ENCODE measurements at regions not wholly inside any gene's neighbourhood (a gene's known extent, or its start where the extent isn't known, plus 50 kb on each side); places are given as distances from the start of the nearest gene placed in this dataset.
"Not testable (repeated sequence)": the region's sequence is repeated elsewhere in the genome, so short reads cannot be mapped to it uniquely, and the experiment has no call there.

- no CpG with 5 or more reads among the region's 4 CpGs for WGBS, 10 experiments
- H3K4me3 ChIP-seq, result not testable (repeated sequence)
Observed at GRCh38 chr16:18135024-18135423, 201.5 kb downstream of the NPIPA8 start.

GRCh38 chr16:18131587-18131986 is 204.9 kb downstream of the NPIPA8 start:
- no CpG with 5 or more reads among the region's 6 CpGs for WGBS, 10 experiments
- H3K4me3 ChIP-seq; in situ Hi-C loops (cut with MboI; ENCODE audit: low pct_unique_long_range_greater_than_20kb in 2 of 9, low sequenced_read_pairs in 9 of 9, unreplicated experiment in 9 of 9); H3K27ac ChIP-seq; H3K4me1 ChIP-seq (replicated peaks in 1 of 2): not testable (repeated sequence)
- ATAC-seq (replicated peaks in 6 of 8), result peak; percentile 61 to 90 (median 85)

More at GRCh38 chr16:18135024-18135423, 201.5 kb downstream of the NPIPA8 start:
- H3K27ac ChIP-seq; in situ Hi-C loops (cut with MboI; ENCODE audit: low pct_unique_long_range_greater_than_20kb in 2 of 9, low sequenced_read_pairs in 9 of 9, unreplicated experiment in 9 of 9); H3K4me1 ChIP-seq (replicated peaks in 1 of 2): not testable (repeated sequence)
- ATAC-seq (replicated peaks in 6 of 8), result peak in 3 of 8 experiments; percentile 38 to 64 (median 46)

GRCh38 chr16:18130478-18131120 is 205.9 kb downstream of the NPIPA8 start:
- no CpG with 5 or more reads among the region's 8 CpGs for WGBS, 10 experiments
- H3K4me1 ChIP-seq (replicated peaks in 1 of 2); H3K27ac ChIP-seq; H3K4me3 ChIP-seq; in situ Hi-C loops (cut with MboI; ENCODE audit: low pct_unique_long_range_greater_than_20kb in 2 of 9, low sequenced_read_pairs in 9 of 9, unreplicated experiment in 9 of 9): not testable (repeated sequence)
- ATAC-seq (replicated peaks in 6 of 8), result peak in 1 of 8 experiments; percentile 36

GRCh38 chr16:18127033-18127432 is 209.5 kb downstream of the NPIPA8 start:
- H3K4me3 ChIP-seq; H3K27ac ChIP-seq; in situ Hi-C loops (cut with MboI; ENCODE audit: low pct_unique_long_range_greater_than_20kb in 2 of 9, low sequenced_read_pairs in 9 of 9, unreplicated experiment in 9 of 9); H3K4me1 ChIP-seq (replicated peaks in 1 of 2); ATAC-seq (replicated peaks in 6 of 8): not testable (repeated sequence)
- WGBS, 10 experiments, result no CpG with 5 or more reads among the region's 12 CpGs

- no CpG with 5 or more reads among the region's 4 CpGs for WGBS, 10 experiments
- H3K27ac ChIP-seq; H3K4me1 ChIP-seq (replicated peaks in 1 of 2); H3K4me3 ChIP-seq; in situ Hi-C loops (cut with MboI; ENCODE audit: low pct_unique_long_range_greater_than_20kb in 2 of 9, low sequenced_read_pairs in 9 of 9, unreplicated experiment in 9 of 9): not testable (repeated sequence)
- peak in 2 of 8 experiments; percentile 24 to 40 for ATAC-seq (replicated peaks in 6 of 8)
Observed at GRCh38 chr16:18119092-18119491, 217.4 kb downstream of the NPIPA8 start.

- H3K4me1 ChIP-seq (replicated peaks in 1 of 2); in situ Hi-C loops (cut with MboI; ENCODE audit: low pct_unique_long_range_greater_than_20kb in 2 of 9, low sequenced_read_pairs in 9 of 9, unreplicated experiment in 9 of 9); H3K27ac ChIP-seq; H3K4me3 ChIP-seq: not testable (repeated sequence)
- peak in 2 of 8 experiments; percentile 15 to 28 for ATAC-seq (replicated peaks in 6 of 8)
- no CpG with 5 or more reads among the region's 5 CpGs for WGBS, 10 experiments
Observed at GRCh38 chr16:18118684-18119083, 217.9 kb downstream of the NPIPA8 start.

- H3K27ac ChIP-seq; in situ Hi-C loops (cut with MboI; ENCODE audit: low pct_unique_long_range_greater_than_20kb in 2 of 9, low sequenced_read_pairs in 9 of 9, unreplicated experiment in 9 of 9); H3K4me1 ChIP-seq (replicated peaks in 1 of 2); H3K4me3 ChIP-seq: not testable (repeated sequence)
- peak in 4 of 8 experiments; percentile 55 to 97 (median 74) for ATAC-seq (replicated peaks in 6 of 8)
- WGBS, 10 experiments, result 0% methylated on average over 1 of the region's 9 CpGs; no CpG with 5 or more reads in 9 of the 10 experiments
Observed at GRCh38 chr16:18118071-18118470, 218.5 kb downstream of the NPIPA8 start.

- H3K27ac ChIP-seq; in situ Hi-C loops (cut with MboI; ENCODE audit: low pct_unique_long_range_greater_than_20kb in 2 of 9, low sequenced_read_pairs in 9 of 9, unreplicated experiment in 9 of 9); H3K4me3 ChIP-seq; H3K4me1 ChIP-seq (replicated peaks in 1 of 2); ATAC-seq (replicated peaks in 6 of 8): not testable (repeated sequence)
- no CpG with 5 or more reads among the region's 2 CpGs for WGBS, 10 experiments
Observed at GRCh38 chr16:18104412-18104811, 232.1 kb downstream of the NPIPA8 start.

- in situ Hi-C loops (cut with MboI; ENCODE audit: low pct_unique_long_range_greater_than_20kb in 2 of 9, low sequenced_read_pairs in 9 of 9, unreplicated experiment in 9 of 9); H3K4me3 ChIP-seq; H3K4me1 ChIP-seq (replicated peaks in 1 of 2); H3K27ac ChIP-seq; ATAC-seq (replicated peaks in 6 of 8): not testable (repeated sequence)
- no CpG with 5 or more reads among the region's 2 CpGs for WGBS, 10 experiments
Observed at GRCh38 chr16:18101077-18101476, 235.5 kb downstream of the NPIPA8 start.

- H3K4me3 ChIP-seq; ATAC-seq (replicated peaks in 6 of 8); H3K27ac ChIP-seq; H3K4me1 ChIP-seq (replicated peaks in 1 of 2); in situ Hi-C loops (cut with MboI; ENCODE audit: low pct_unique_long_range_greater_than_20kb in 2 of 9, low sequenced_read_pairs in 9 of 9, unreplicated experiment in 9 of 9): not testable (repeated sequence)
- WGBS, 10 experiments, result no CpG with 5 or more reads among the region's 1 CpG
Observed at GRCh38 chr16:18092605-18093004, 243.9 kb downstream of the NPIPA8 start.

GRCh38 chr16:18080658-18081363 is 255.7 kb downstream of the NPIPA8 start:
- WGBS, 10 experiments, result 60% methylated on average over 1 of the region's 2 CpGs; no CpG with 5 or more reads in 9 of the 10 experiments
- peak in 5 of 8 experiments; percentile 96 to 99 (median 97) for ATAC-seq (replicated peaks in 6 of 8)
- H3K4me3 ChIP-seq; H3K27ac ChIP-seq; H3K4me1 ChIP-seq (replicated peaks in 1 of 2); in situ Hi-C loops (cut with MboI; ENCODE audit: low pct_unique_long_range_greater_than_20kb in 2 of 9, low sequenced_read_pairs in 9 of 9, unreplicated experiment in 9 of 9): not testable (repeated sequence)

- in situ Hi-C loops (cut with MboI; ENCODE audit: low pct_unique_long_range_greater_than_20kb in 2 of 9, low sequenced_read_pairs in 9 of 9, unreplicated experiment in 9 of 9); H3K4me1 ChIP-seq (replicated peaks in 1 of 2); H3K4me3 ChIP-seq; ATAC-seq (replicated peaks in 6 of 8); H3K27ac ChIP-seq: not testable (repeated sequence)
Observed at GRCh38 chr16:18077910-18078309, 258.6 kb downstream of the NPIPA8 start.

- Histone ChIP-seq H3K4me1 (replicated peaks in 1 of 2) (peaks cover 0 to 13% of the 10 kb centered on the region in 2 donors), H3K27ac (no peak overlapping the region), H3K4me3 (no peak overlapping the region)
- in situ Hi-C loops (cut with MboI; ENCODE audit: low pct_unique_long_range_greater_than_20kb in 2 of 9, low sequenced_read_pairs in 9 of 9, unreplicated experiment in 9 of 9), result no loop called here
- WGBS, 10 experiments, result 0 to 100% (median 58%) methylated on average over 1 of the region's 1 CpG; no CpG with 5 or more reads in 6 of the 10 experiments
- no peak for ATAC-seq (replicated peaks in 6 of 8)
Observed at GRCh38 chr16:18072161-18072560, 264.4 kb downstream of the NPIPA8 start.

- no peak overlapping the region for H3K27ac ChIP-seq
- peaks cover 0 to 13% of the 10 kb centered on the region in 2 donors for H3K4me1 ChIP-seq (replicated peaks in 1 of 2)
- no peak overlapping the region for H3K4me3 ChIP-seq
- no peak for ATAC-seq (replicated peaks in 6 of 8)
- in situ Hi-C loops (cut with MboI; ENCODE audit: low pct_unique_long_range_greater_than_20kb in 2 of 9, low sequenced_read_pairs in 9 of 9, unreplicated experiment in 9 of 9), result no loop called here
Observed at GRCh38 chr16:18069683-18070082, 266.9 kb downstream of the NPIPA8 start.
